Epithelial cell of esophagus (primary cell): ENCODE measurements at regions not wholly inside any gene's neighbourhood (a gene's known extent, or its start where the extent isn't known, plus 50 kb on each side); places are given as distances from the start of the nearest gene placed in this dataset.

ENCODE experiments used
- DNase-seq: peaks from one replicate; pipeline ENCODE4 v3.0.0; 2010; ENCODE audit warnings: low read depth
- H3K4me3 ChIP-seq: 2 replicates; pipeline ENCODE4 v1.5.1; 2011; ENCODE audit warnings: mild to moderate bottlenecking, low read length, control low read depth
- TF ChIP-seq, protein P1 (sequence below): IDR thresholded peaks from 2 replicates; pipeline ENCODE4 v1.5.1; 2011; ENCODE audit warnings: low read depth, mild to moderate bottlenecking, low read length, control low read depth, inconsistent platforms; ENCODE audit not compliant: insufficient read depth; ENCODE audit errors: missing control alignments

DNA sequence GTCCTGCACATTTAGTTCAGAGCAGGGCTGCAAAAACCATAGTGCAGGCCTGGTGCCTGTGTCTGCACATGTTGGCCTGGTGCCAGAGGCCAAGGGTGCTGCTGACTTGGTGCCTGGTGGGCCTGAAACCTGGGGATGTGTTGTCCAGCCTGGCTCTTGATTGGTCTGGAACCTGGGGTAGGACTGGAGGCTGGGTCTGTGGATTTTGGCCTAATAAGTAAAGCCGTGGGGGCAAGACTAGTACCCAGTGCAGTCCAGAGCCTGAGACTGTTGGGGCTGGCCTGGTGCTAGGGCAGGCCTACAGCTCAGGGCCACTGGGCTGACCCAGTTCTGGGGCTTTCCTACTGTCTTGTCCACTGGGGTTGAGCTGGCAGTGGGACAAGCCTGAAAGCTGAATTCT, 817.9 kb downstream of the DNAJB9 start:
- no peak overlapping the region for H3K4me3 ChIP-seq
- no peak for DNase-seq
- TF ChIP-seq, protein P1, sequence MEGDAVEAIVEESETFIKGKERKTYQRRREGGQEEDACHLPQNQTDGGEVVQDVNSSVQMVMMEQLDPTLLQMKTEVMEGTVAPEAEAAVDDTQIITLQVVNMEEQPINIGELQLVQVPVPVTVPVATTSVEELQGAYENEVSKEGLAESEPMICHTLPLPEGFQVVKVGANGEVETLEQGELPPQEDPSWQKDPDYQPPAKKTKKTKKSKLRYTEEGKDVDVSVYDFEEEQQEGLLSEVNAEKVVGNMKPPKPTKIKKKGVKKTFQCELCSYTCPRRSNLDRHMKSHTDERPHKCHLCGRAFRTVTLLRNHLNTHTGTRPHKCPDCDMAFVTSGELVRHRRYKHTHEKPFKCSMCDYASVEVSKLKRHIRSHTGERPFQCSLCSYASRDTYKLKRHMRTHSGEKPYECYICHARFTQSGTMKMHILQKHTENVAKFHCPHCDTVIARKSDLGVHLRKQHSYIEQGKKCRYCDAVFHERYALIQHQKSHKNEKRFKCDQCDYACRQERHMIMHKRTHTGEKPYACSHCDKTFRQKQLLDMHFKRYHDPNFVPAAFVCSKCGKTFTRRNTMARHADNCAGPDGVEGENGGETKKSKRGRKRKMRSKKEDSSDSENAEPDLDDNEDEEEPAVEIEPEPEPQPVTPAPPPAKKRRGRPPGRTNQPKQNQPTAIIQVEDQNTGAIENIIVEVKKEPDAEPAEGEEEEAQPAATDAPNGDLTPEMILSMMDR: no peak

- TF ChIP-seq, protein P1: no peak
- H3K4me3 ChIP-seq: no peak overlapping the region
- no peak for DNase-seq
Measured at GRCh38 chr7:109391240-109391639, 821.6 kb downstream of the DNAJB9 start.

- H3K4me3 ChIP-seq: no peak overlapping the region
- TF ChIP-seq, protein P1: no peak
- no peak for DNase-seq
Measured at GRCh38 chr7:109402107-109402506, 832.4 kb downstream of the DNAJB9 start.

DNA sequence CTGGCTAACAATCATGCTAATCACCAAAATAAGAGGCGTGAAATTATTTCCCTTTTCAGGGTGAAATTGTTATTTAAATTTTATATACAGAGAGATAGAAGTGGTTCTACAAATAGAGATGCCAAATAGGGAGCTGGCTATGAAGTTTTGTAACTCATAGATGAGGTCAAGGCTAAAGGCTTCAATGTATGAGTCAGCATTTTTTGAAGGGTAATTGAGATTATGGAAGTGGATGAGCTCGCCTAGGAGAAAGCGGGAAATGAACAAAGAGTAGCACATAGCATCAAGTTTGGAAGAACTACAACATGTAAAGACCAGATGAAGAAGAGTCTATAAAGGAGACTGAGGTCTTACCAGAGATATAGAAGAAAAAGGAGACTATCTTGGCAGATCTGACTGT, 838.1 kb downstream of the DNAJB9 start:
- H3K4me3 ChIP-seq: no peak overlapping the region
- TF ChIP-seq, protein P1: no peak
- no peak for DNase-seq

DNA sequence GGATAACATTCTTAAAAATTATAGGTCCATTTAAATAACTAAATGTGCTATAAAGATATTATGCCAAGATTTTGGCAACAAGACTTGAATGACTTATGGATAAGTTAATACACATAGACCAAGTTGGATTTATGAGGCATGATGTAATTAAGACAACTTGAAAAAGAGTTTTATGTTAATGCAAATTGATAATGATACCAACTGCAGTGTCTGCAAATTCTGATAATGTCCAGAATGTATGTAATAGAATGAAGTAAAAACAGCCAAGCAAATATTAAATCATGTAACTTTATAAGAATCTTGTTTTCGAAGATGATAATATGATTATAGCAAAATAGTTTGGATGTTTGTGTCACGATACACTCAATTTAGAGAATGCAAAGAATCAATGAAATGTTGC, 868.3 kb downstream of the DNAJB9 start:
- no peak overlapping the region for H3K4me3 ChIP-seq
- no peak for DNase-seq
- TF ChIP-seq, protein P1: no peak

- TF ChIP-seq, protein P1: no peak
- no peak overlapping the region for H3K4me3 ChIP-seq
- DNase-seq: no peak
Measured at GRCh38 chr7:109449760-109450159, 880.1 kb downstream of the DNAJB9 start.

- TF ChIP-seq, protein P1: no peak
- H3K4me3 ChIP-seq: no peak overlapping the region
- DNase-seq: no peak
Measured at GRCh38 chr7:109456116-109456515, 886.4 kb downstream of the DNAJB9 start.
